GM21529 (cell line): ENCODE measurements at regions not wholly inside any gene's neighbourhood (a gene's known extent, or its start where the extent isn't known, plus 50 kb on each side); places are given as distances from the start of the nearest gene placed in this dataset.

Experiments used
- ATAC-seq: cut with Tn5 transposase; IDR thresholded peaks from one replicate; pipeline ENCODE4 v1.9.1; 2021; ENCODE audit not compliant: unreplicated experiment

GRCh38 chr13:38283346-38283745, 66.3 kb upstream of the UFM1 start:
- no peak for ATAC-seq

GRCh38 chr13:38265132-38265497, 84.5 kb upstream of the UFM1 start:
- no peak for ATAC-seq

GRCh38 chr13:38264363-38265131, 85.1 kb upstream of the UFM1 start:
- no peak for ATAC-seq

- no peak for ATAC-seq
Measured at GRCh38 chr13:38262211-38262610, 87.4 kb upstream of the UFM1 start.

GRCh38 chr13:38255600-38255999, 94.1 kb upstream of the UFM1 start:
- no peak for ATAC-seq

GRCh38 chr13:38239874-38240273, 109.8 kb upstream of the UFM1 start:
- ATAC-seq: no peak

GRCh38 chr13:38228322-38228721, 121.3 kb upstream of the UFM1 start:
- ATAC-seq: no peak

GRCh38 chr13:38226496-38226895, 123.2 kb upstream of the UFM1 start:
- no peak for ATAC-seq

- no peak for ATAC-seq
Measured at GRCh38 chr13:38223089-38223488, 126.6 kb upstream of the UFM1 start.

GRCh38 chr13:38221120-38221519, 128.5 kb upstream of the UFM1 start:
- peak; percentile 62 for ATAC-seq

GRCh38 chr13:38216181-38216580, 133.5 kb upstream of the UFM1 start:
- ATAC-seq: no peak

GRCh38 chr13:38213314-38213713, 136.3 kb upstream of the UFM1 start:
- ATAC-seq: no peak

GRCh38 chr13:38210928-38211596, 138.6 kb upstream of the UFM1 start:
- no peak for ATAC-seq

GRCh38 chr13:38204556-38204955, 145.1 kb upstream of the UFM1 start:
- ATAC-seq: no peak

- no peak for ATAC-seq
Measured at GRCh38 chr13:38202740-38203139, 146.9 kb upstream of the UFM1 start.

- ATAC-seq: no peak
Measured at GRCh38 chr13:38191016-38191415, 158.6 kb upstream of the UFM1 start.

- ATAC-seq: peak; percentile 68
Measured at GRCh38 chr13:38180670-38181069, 169.0 kb upstream of the UFM1 start.

- ATAC-seq: no peak
Measured at GRCh38 chr13:38180126-38180525, 169.5 kb upstream of the UFM1 start.

GRCh38 chr13:38176664-38177063, 173.0 kb upstream of the UFM1 start:
- no peak for ATAC-seq

- no peak for ATAC-seq
Measured at GRCh38 chr13:38173403-38173802, 176.2 kb upstream of the UFM1 start.

- peak; percentile 98 for ATAC-seq
Measured at GRCh38 chr13:38167164-38167822, 182.4 kb upstream of the UFM1 start.

- no peak for ATAC-seq
Measured at GRCh38 chr13:38166116-38166515, 183.5 kb upstream of the UFM1 start.
